H9 (cell line): ENCODE measurements at regions not wholly inside any gene's neighbourhood (a gene's known extent, or its start where the extent isn't known, plus 50 kb on each side); places are given as distances from the start of the nearest gene placed in this dataset.

ENCODE experiments used
- DNase-seq: peaks from one replicate; pipeline ENCODE4 v3.0.0-alpha.2; 2017
- H2AFZ ChIP-seq: one replicate; pipeline ENCODE4 v1.6.1; 2013; ENCODE audit warnings: mild to moderate bottlenecking, low read length, control low read depth, moderate library complexity
- H2AK5ac ChIP-seq: 2 replicates; pipeline ENCODE4 v1.6.1; 2013; ENCODE audit warnings: low read length, control low read depth, mixed read lengths; ENCODE audit not compliant: insufficient read length
- H2BK120ac ChIP-seq: one replicate; pipeline ENCODE4 v1.6.1; 2013; ENCODE audit warnings: low read depth, mild to moderate bottlenecking, low read length, control low read depth, inconsistent platforms; ENCODE audit not compliant: poor library complexity, severe bottlenecking
- H2BK12ac ChIP-seq: 2 replicates; pipeline ENCODE4 v1.6.1; 2013; ENCODE audit warnings: low read length, control low read depth, mixed read lengths, low read depth; ENCODE audit not compliant: insufficient read length
- H2BK15ac ChIP-seq: 2 replicates; pipeline ENCODE4 v1.6.1; 2013; ENCODE audit warnings: low read depth, low read length, control low read depth
- H2BK20ac ChIP-seq: one replicate; pipeline ENCODE4 v1.6.1; 2013; ENCODE audit warnings: low read depth, mild to moderate bottlenecking, low read length, control low read depth, inconsistent platforms; ENCODE audit not compliant: poor library complexity, severe bottlenecking
- H2BK5ac ChIP-seq: 2 replicates; pipeline ENCODE4 v1.6.1; 2013; ENCODE audit warnings: low read length, control low read depth, mixed read lengths; ENCODE audit not compliant: insufficient read length
- H3K14ac ChIP-seq: 2 replicates; pipeline ENCODE4 v1.6.1; 2013; ENCODE audit warnings: low read length, control low read depth; ENCODE audit not compliant: insufficient read depth
- H3K18ac ChIP-seq: 2 replicates; pipeline ENCODE4 v1.6.1; 2013; ENCODE audit warnings: low read depth, mild to moderate bottlenecking, mixed read lengths, low read length, control low read depth; ENCODE audit not compliant: insufficient read length
- H3K23ac ChIP-seq: 2 replicates; pipeline ENCODE4 v1.6.1; 2013; ENCODE audit warnings: low read length, control low read depth, mixed read lengths, low read depth; ENCODE audit not compliant: insufficient read length
- H3K23me2 ChIP-seq: 2 replicates; pipeline ENCODE4 v1.6.1; 2013; ENCODE audit warnings: low read depth, mild to moderate bottlenecking, mixed read lengths, low read length, control low read depth; ENCODE audit not compliant: insufficient read length, poor library complexity, severe bottlenecking
- H3K27ac ChIP-seq: 2 replicates; pipeline ENCODE4 v1.5.1; 2013; ENCODE audit warnings: low read length, control low read depth, mixed read lengths, low read depth; ENCODE audit not compliant: insufficient read length
- H3K27me3 ChIP-seq: 2 replicates; pipeline ENCODE4 v1.6.1; 2013; ENCODE audit warnings: low read length, control low read depth, inconsistent platforms; ENCODE audit not compliant: insufficient read depth
- H3K4ac ChIP-seq: 2 replicates; pipeline ENCODE4 v1.6.1; 2013; ENCODE audit warnings: low read depth, mild to moderate bottlenecking, control low read depth, inconsistent platforms, low read length, moderate library complexity
- H3K4me1 ChIP-seq: 2 replicates; pipeline ENCODE4 v1.6.1; 2013; ENCODE audit warnings: low read length, control low read depth, inconsistent platforms; ENCODE audit not compliant: insufficient read depth
- H3K4me2 ChIP-seq: 2 replicates; pipeline ENCODE4 v1.6.1; 2013; ENCODE audit warnings: low read length, control low read depth, mixed read lengths; ENCODE audit not compliant: insufficient read length, insufficient read depth
- H3K56ac ChIP-seq: 2 replicates; pipeline ENCODE4 v1.6.1; 2013; ENCODE audit warnings: low read depth, mild to moderate bottlenecking, mixed read lengths, low read length, control low read depth; ENCODE audit not compliant: insufficient read length
- H3K79me1 ChIP-seq: 2 replicates; pipeline ENCODE4 v1.6.1; 2013; ENCODE audit warnings: low read depth, mild to moderate bottlenecking, moderate library complexity, low read length, control low read depth, inconsistent platforms; ENCODE audit not compliant: insufficient read depth, poor library complexity, severe bottlenecking
- H3K79me2 ChIP-seq: 2 replicates; pipeline ENCODE4 v1.6.1; 2013; ENCODE audit warnings: low read length, control low read depth, inconsistent platforms; ENCODE audit not compliant: insufficient read depth
- H3K9ac ChIP-seq: 2 replicates; pipeline ENCODE4 v1.6.1; 2013; ENCODE audit warnings: low read length, control low read depth, mixed read lengths; ENCODE audit not compliant: insufficient read length; ENCODE audit errors: extremely low read depth
- H3K9me3 ChIP-seq: one replicate; pipeline ENCODE4 v1.6.1; 2013; ENCODE audit warnings: low read depth, low read length, inconsistent platforms; ENCODE audit not compliant: control insufficient read depth
- H3T11ph ChIP-seq: one replicate; pipeline ENCODE4 v1.6.1; 2013; ENCODE audit warnings: mild to moderate bottlenecking, low read length, control low read depth, inconsistent platforms
- H4K20me1 ChIP-seq: one replicate; pipeline ENCODE4 v1.6.1; 2013; ENCODE audit not compliant: control insufficient read depth, insufficient read length, insufficient read depth
- H4K5ac ChIP-seq: 2 replicates; pipeline ENCODE4 v1.6.1; 2013; ENCODE audit warnings: low read depth, mild to moderate bottlenecking, mixed read lengths, low read length, control low read depth; ENCODE audit not compliant: insufficient read length
- H4K8ac ChIP-seq: replicated peaks from 2 replicates; pipeline ENCODE4 v1.6.1; 2013; ENCODE audit warnings: low read length, control low read depth, mixed read lengths, low read depth; ENCODE audit not compliant: insufficient read length
- H4K91ac ChIP-seq: 2 replicates; pipeline ENCODE4 v1.6.1; 2013; ENCODE audit warnings: low read depth, mild to moderate bottlenecking, moderate library complexity, mixed read lengths, low read length, control low read depth; ENCODE audit not compliant: insufficient read length
- H3K27ac Mint-ChIP-seq, 3 experiments: 2 replicates in 2 of 3; 3 replicates in 1 of 3; pipeline ENCODE4 v1.8.0; 2020 to 2021; ENCODE audit warnings: mixed read lengths in 3 of 3, mild to moderate bottlenecking in 1 of 3, moderate library complexity in 1 of 3
- H3K27me3 Mint-ChIP-seq: 2 replicates; pipeline ENCODE4 v1.8.0; 2021; ENCODE audit warnings: low read depth, mild to moderate bottlenecking, moderate library complexity, mixed read lengths
- H3K36me3 Mint-ChIP-seq, 3 experiments: 2 replicates in 2 of 3; 3 replicates in 1 of 3; pipeline ENCODE4 v1.8.0; 2020 to 2021; ENCODE audit warnings: low read depth in 3 of 3, mixed read lengths in 3 of 3; ENCODE audit not compliant: insufficient read depth in 1 of 3
- H3K4me1 Mint-ChIP-seq, 2 experiments: 2 replicates each; pipeline ENCODE4 v1.8.0; 2020; ENCODE audit warnings: mixed read lengths in 2 of 2
- H3K4me3 Mint-ChIP-seq, 2 experiments: 2 replicates in 1 of 2; 3 replicates in 1 of 2; pipeline ENCODE4 v1.8.0; 2020 to 2021; ENCODE audit warnings: mild to moderate bottlenecking in 2 of 2, mixed read lengths in 2 of 2, moderate library complexity in 1 of 2
- H3K9me3 Mint-ChIP-seq, 2 experiments: 2 replicates in 1 of 2; 3 replicates in 1 of 2; pipeline ENCODE4 v1.8.0; 2020; ENCODE audit warnings: mild to moderate bottlenecking in 2 of 2, mixed read lengths in 2 of 2, moderate library complexity in 1 of 2
- CTCF ChIP-seq: fragments of 200-600 bp; sonication (generic); conservative IDR thresholded peaks from 3 replicates; pipeline ENCODE4 v1.8.0; 2021; ENCODE audit warnings: antibody characterized with exemption, mild to moderate bottlenecking
- WGBS: extraction: QIAGEN DNeasy Blood & Tissue Kit; methylation state at CpG from one replicate; pipeline ENCODE4 v1.1.7; 2013; ENCODE audit warnings: missing lambda C conversion rate, low lambda C conversion rate, mixed read lengths; ENCODE audit not compliant: insufficient read length; ENCODE audit errors: extremely low coverage; 5-methylcytosine and 5-hydroxymethylcytosine counted together

- Histone ChIP-seq H3K79me2 (no peaks in the 10 kb centered on the region), H3K27me3 (no peaks in the 10 kb centered on the region), H4K20me1 (no peaks in the 10 kb centered on the region), H3K27ac (no peak overlapping the region), H3K14ac (no peak overlapping the region), H4K8ac (no peak overlapping the region), H2BK20ac (no peak overlapping the region), H2AK5ac (no peak overlapping the region), H3K18ac (no peak overlapping the region), H2AFZ (no peak overlapping the region), H4K5ac (no peak overlapping the region), H3K4me1 (no peaks in the 10 kb centered on the region), H3K23ac (no peak overlapping the region), H3K9ac (no peak overlapping the region), H3T11ph (no peak overlapping the region), H2BK5ac (no peak overlapping the region), H3K56ac (no peak overlapping the region), H3K23me2 (no peaks in the 10 kb centered on the region), H2BK120ac (no peak overlapping the region), H2BK12ac (no peak overlapping the region), H3K79me1 (no peaks in the 10 kb centered on the region), H3K4me2 (no peak overlapping the region), H2BK15ac (no peak overlapping the region), H3K4ac (no peak overlapping the region), H3K9me3 (no peaks in the 10 kb centered on the region), H4K91ac (no peak overlapping the region)
- no peak for TF ChIP-seq CTCF
- Mint-ChIP-seq H3K4me1 (peaks cover 2 to 6% of the 10 kb centered on the region in 2 experiments; a peak in 2 of 4 replicates), H3K4me3 (no peak overlapping the region), H3K27ac (no peak overlapping the region), H3K36me3 (peaks cover 0 to 4% (median 0%) of the 10 kb centered on the region in 3 experiments; a peak in 2 of 7 replicates), H3K27me3 (no peaks in the 10 kb centered on the region), H3K9me3 (peaks cover 9 to 11% of the 10 kb centered on the region in 2 experiments; a peak in 4 of 5 replicates)
- DNase-seq, result no peak
- WGBS, result no CpG with 5 or more reads among the region's 9 CpGs
These were observed 257.2 kb downstream of the NFKBIZ start for GRCh38 chr3:102106416-102107097.
